Tibial artery (tissue), 4 donors: ENCODE measurements at regions not wholly inside any gene's neighbourhood (a gene's known extent, or its start where the extent isn't known, plus 50 kb on each side); places are given as distances from the start of the nearest gene placed in this dataset.

Source experiments
- DNase-seq, 2 donors: peaks; one replicate each; pipeline ENCODE4 v3.0.0-alpha.2; 2019
- H3K27ac ChIP-seq, 2 donors: fragments of 200-600 bp; sonication (generic) in 1 of 2; 1 replicate in 1 of 2; 2 replicates in 1 of 2; pipeline ENCODE4 v1.5.1; 2018 to 2019; ENCODE audit warnings: mild to moderate bottlenecking in 1 of 2
- H3K27me3 ChIP-seq, 2 donors: fragments of 200-600 bp; sonication (generic) in 1 of 2; one replicate each; pipeline versions ENCODE4 v1.5.1 to v1.6.0; 2016 to 2019
- H3K36me3 ChIP-seq, 3 donors: fragments of 200-600 bp; sonication (generic) in 2 of 3; one replicate each; pipeline ENCODE4 v1.5.1; 2016 to 2019; ENCODE audit warnings: mild to moderate bottlenecking in 2 of 3
- H3K4me1 ChIP-seq, 4 donors: fragments of 200-600 bp; sonication (generic) in 2 of 4; 1 replicate in 3 of 4; 2 replicates in 1 of 4; pipeline ENCODE4 v1.5.1; 2016 to 2019
- H3K4me3 ChIP-seq, 2 donors: fragments of 200-600 bp; sonication (generic) in 1 of 2; 1 replicate in 1 of 2; 2 replicates in 1 of 2; pipeline ENCODE4 v1.5.1; 2018 to 2019; ENCODE audit warnings: mild to moderate bottlenecking in 2 of 2
- H3K9me3 ChIP-seq, 3 donors: fragments of 200-600 bp; sonication (generic) in 1 of 3; one replicate each; pipeline ENCODE4 v1.5.1; 2016 to 2019
- CTCF ChIP-seq, 2 experiments: fragments of 200-600 bp in 1 of 2; fragments of 450-650 bp in 1 of 2; IDR thresholded peaks; one replicate each; pipeline ENCODE4 v1.5.1; 2017 to 2019; ENCODE audit warnings: antibody characterized with exemption in 2 of 2, mild to moderate bottlenecking in 1 of 2, moderate library complexity in 1 of 2
- intact Hi-C: fragments of 100-400 bp; cut with DNase I; formaldehyde crosslinking; loops from one replicate; pipeline ENCODE4 v1.15.0; 2023; ENCODE audit warnings: low total_unique reads

GRCh38 chr5:29935371-29935770 lies 1258.1 kb upstream of the CDH6 start:
- H3K4me3 ChIP-seq: no peak overlapping the region
- H3K27me3 ChIP-seq: no peaks in the 10 kb centered on the region
- intact Hi-C loops: no loop called here
- H3K36me3 ChIP-seq: no peaks in the 10 kb centered on the region
- no peak overlapping the region for H3K27ac ChIP-seq
- H3K9me3 ChIP-seq: no peaks in the 10 kb centered on the region
- no peak for TF ChIP-seq CTCF (IDR thresholded peaks at IDR 0.05)
- no peak for DNase-seq
- H3K4me1 ChIP-seq: no peaks in the 10 kb centered on the region

- Histone ChIP-seq H3K27me3 (no peaks in the 10 kb centered on the region), H3K4me3 (no peak overlapping the region), H3K27ac (no peak overlapping the region), H3K36me3 (no peaks in the 10 kb centered on the region), H3K9me3 (no peaks in the 10 kb centered on the region), H3K4me1 (no peaks in the 10 kb centered on the region)
- no peak for DNase-seq
- TF ChIP-seq CTCF (IDR thresholded peaks at IDR 0.05): no peak
- intact Hi-C loops: no loop called here
Measured at GRCh38 chr5:29930316-29930715, 1263.2 kb upstream of the CDH6 start.

DNA sequence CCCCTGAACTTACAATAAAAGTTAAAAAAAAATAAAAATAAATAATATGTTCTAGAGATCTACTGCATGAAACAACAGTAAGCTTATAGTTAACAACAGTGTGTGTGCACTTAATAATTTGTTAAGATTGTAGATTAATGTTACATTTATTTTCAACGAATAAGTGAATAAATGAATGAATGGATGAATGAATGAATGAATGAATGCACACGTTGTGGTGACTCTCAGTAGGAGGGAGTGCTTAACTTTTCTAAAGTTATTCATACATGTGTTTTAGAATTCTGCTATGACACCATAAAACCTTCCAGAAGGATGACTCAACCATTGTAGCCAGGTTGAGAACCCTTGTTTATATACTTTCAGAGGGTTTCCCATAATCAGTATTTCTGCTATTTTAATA lies 1269.4 kb upstream of the CDH6 start:
- DNase-seq: no peak
- H3K27me3 ChIP-seq: no peaks in the 10 kb centered on the region
- no peaks in the 10 kb centered on the region for H3K4me1 ChIP-seq
- no peak for TF ChIP-seq CTCF (IDR thresholded peaks at IDR 0.05)
- H3K9me3 ChIP-seq: no peaks in the 10 kb centered on the region
- no peaks in the 10 kb centered on the region for H3K36me3 ChIP-seq
- intact Hi-C loops: no loop called here
- no peak overlapping the region for H3K27ac ChIP-seq
- H3K4me3 ChIP-seq: no peak overlapping the region

DNA sequence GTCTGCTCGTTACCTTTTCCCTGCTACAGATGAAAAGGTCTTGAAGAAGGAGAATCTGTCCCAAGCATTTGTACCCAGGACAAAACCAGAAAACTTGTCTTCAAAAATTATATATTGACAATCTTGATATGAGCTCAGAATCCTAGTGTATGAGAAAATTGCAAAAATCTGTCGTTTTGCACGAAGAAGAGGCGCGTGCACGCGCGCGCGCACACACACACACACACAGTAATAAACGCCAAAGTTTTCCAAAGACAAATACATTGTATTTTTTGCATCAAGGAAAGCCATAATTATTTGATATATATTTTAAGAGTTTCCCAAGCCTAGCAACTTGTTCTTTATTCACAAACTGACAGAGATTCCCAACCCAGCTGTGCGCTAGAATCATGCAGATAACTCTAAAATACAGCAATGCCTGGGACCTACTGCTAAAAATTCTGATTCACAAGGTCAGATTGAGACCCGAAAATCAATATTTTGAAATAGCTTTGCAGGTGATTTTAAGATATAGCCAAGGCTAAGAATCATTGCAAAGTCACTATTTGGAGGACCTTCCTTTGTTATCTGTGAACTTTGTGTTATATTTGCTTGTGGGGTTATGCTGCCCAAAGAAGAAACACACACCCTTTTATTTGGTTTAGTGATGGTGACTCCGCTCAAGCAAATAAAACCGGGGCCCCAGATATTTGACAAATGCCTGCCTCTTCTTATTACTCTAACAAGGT lies 1287.7 kb upstream of the CDH6 start:
- no peak for DNase-seq
- Histone ChIP-seq H3K4me1 (no peaks in the 10 kb centered on the region), H3K9me3 (no peaks in the 10 kb centered on the region), H3K27me3 (no peaks in the 10 kb centered on the region), H3K4me3 (no peak overlapping the region), H3K36me3 (no peaks in the 10 kb centered on the region), H3K27ac (no peak overlapping the region)
- intact Hi-C loops: no loop called here
- no peak for TF ChIP-seq CTCF (IDR thresholded peaks at IDR 0.05)

DNA sequence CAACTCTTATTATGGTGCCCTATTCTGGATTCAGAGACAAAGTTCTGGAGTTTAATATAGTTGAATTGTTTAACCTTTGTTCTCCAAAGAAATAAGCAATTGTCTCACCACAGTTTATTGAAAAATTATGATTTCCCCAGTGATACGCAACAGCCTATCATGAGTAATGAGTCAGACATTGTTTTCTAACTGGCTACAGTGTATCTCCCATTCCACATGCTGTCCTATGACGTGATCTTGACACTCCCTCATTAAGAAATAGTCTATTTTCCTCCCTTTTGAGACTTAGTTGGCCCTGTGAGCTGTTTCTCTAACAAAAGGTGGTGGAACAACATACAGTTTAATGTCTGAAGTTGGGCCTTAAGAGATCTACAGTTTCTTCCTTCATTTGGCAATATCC lies 1290.6 kb upstream of the CDH6 start:
- DNase-seq: no peak
- Histone ChIP-seq H3K27me3 (no peaks in the 10 kb centered on the region), H3K4me1 (no peaks in the 10 kb centered on the region), H3K9me3 (no peaks in the 10 kb centered on the region), H3K36me3 (no peaks in the 10 kb centered on the region), H3K27ac (no peak overlapping the region), H3K4me3 (no peak overlapping the region)
- no peak for TF ChIP-seq CTCF (IDR thresholded peaks at IDR 0.05)
- intact Hi-C loops: no loop called here

DNA sequence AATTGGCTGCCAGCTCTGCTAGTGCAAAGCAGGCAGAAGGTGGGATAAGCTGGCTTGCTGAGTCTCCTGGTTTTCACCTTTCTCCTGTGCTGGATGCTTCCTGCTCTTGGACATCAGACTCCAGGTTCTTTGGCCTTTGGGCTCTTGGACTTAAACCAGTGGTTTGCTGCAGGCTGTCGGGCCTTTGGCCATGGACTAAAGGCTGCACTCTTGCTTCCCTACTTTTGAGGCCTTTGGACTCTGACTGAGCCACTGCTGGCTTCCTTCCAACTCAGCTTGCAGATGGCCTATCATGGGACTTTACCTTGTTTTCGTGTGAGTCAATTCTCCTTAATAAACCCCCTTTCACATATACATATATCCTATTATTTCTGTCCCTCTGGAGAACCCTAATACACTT lies 1293.9 kb upstream of the CDH6 start:
- Histone ChIP-seq H3K27me3 (no peaks in the 10 kb centered on the region), H3K36me3 (no peaks in the 10 kb centered on the region), H3K27ac (no peak overlapping the region), H3K9me3 (no peaks in the 10 kb centered on the region), H3K4me3 (no peak overlapping the region), H3K4me1 (no peaks in the 10 kb centered on the region)
- no peak for DNase-seq
- no peak for TF ChIP-seq CTCF (IDR thresholded peaks at IDR 0.05)
- intact Hi-C loops: no loop called here
